RWPE2 (cell line): ENCODE measurements at regions not wholly inside any gene's neighbourhood (a gene's known extent, or its start where the extent isn't known, plus 50 kb on each side); places are given as distances from the start of the nearest gene placed in this dataset.

Experiments
- ATAC-seq: fragments of 200-7000 bp; cut with Tn5 transposase; 3 replicates; pipeline ENCODE4 v1.9.1; 2021; ENCODE audit warnings: low read depth
- DNase-seq: peaks from one replicate; pipeline ENCODE4 v3.0.0-alpha.2; 2020; ENCODE audit warnings: low spot score
- H3K27ac ChIP-seq: fragments of 450-650 bp; 2 replicates; pipeline ENCODE4 v1.5.1; 2017; ENCODE audit warnings: mild to moderate bottlenecking; ENCODE audit not compliant: poor library complexity, severe bottlenecking
- H3K27me3 ChIP-seq: fragments of 250-450 bp; sonication (Bioruptor Pico); 2 replicates; pipeline ENCODE4 v1.5.1; 2021; ENCODE audit warnings: mild to moderate bottlenecking, moderate library complexity; ENCODE audit not compliant: insufficient read depth, poor library complexity, severe bottlenecking
- H3K36me3 ChIP-seq: fragments of 250-450 bp; sonication (Bioruptor Pico); 2 replicates; pipeline ENCODE4 v1.5.1; 2020; ENCODE audit warnings: low read depth, mild to moderate bottlenecking, moderate library complexity
- H3K4me1 ChIP-seq: fragments of 250-450 bp; sonication (Bioruptor Pico); 2 replicates; pipeline ENCODE4 v1.5.1; 2021; ENCODE audit warnings: mild to moderate bottlenecking, moderate library complexity; ENCODE audit not compliant: insufficient read depth, poor library complexity, severe bottlenecking
- H3K4me3 ChIP-seq: fragments of 250-450 bp; sonication (Bioruptor Pico); 2 replicates; pipeline ENCODE4 v1.5.1; 2021; ENCODE audit warnings: mild to moderate bottlenecking, moderate library complexity; ENCODE audit not compliant: severe bottlenecking
- H3K9me3 ChIP-seq: fragments of 250-450 bp; sonication (Bioruptor Pico); 2 replicates; pipeline ENCODE4 v1.5.1; 2021; ENCODE audit warnings: mild to moderate bottlenecking, moderate library complexity; ENCODE audit not compliant: severe bottlenecking
- TF ChIP-seq, protein P1 (sequence below): fragments of 450-650 bp; IDR thresholded peaks from one replicate; pipeline ENCODE4 v1.5.1; 2017; ENCODE audit warnings: mild to moderate bottlenecking, moderate library complexity; ENCODE audit not compliant: poor library complexity, severe bottlenecking

GRCh38 chr10:44742248-44742647, 168.9 kb upstream of the TMEM72 start:
- H3K9me3 ChIP-seq, result no peaks in the 10 kb centered on the region
- TF ChIP-seq, protein P1, sequence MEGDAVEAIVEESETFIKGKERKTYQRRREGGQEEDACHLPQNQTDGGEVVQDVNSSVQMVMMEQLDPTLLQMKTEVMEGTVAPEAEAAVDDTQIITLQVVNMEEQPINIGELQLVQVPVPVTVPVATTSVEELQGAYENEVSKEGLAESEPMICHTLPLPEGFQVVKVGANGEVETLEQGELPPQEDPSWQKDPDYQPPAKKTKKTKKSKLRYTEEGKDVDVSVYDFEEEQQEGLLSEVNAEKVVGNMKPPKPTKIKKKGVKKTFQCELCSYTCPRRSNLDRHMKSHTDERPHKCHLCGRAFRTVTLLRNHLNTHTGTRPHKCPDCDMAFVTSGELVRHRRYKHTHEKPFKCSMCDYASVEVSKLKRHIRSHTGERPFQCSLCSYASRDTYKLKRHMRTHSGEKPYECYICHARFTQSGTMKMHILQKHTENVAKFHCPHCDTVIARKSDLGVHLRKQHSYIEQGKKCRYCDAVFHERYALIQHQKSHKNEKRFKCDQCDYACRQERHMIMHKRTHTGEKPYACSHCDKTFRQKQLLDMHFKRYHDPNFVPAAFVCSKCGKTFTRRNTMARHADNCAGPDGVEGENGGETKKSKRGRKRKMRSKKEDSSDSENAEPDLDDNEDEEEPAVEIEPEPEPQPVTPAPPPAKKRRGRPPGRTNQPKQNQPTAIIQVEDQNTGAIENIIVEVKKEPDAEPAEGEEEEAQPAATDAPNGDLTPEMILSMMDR, result no peak
- ATAC-seq (no peak), DNase-seq (no peak)
- H3K27me3 ChIP-seq, result no peaks in the 10 kb centered on the region
- no peaks in the 10 kb centered on the region for H3K36me3 ChIP-seq
- H3K4me1 ChIP-seq, result no peaks in the 10 kb centered on the region
- H3K27ac ChIP-seq, result no peak overlapping the region
- H3K4me3 ChIP-seq, result no peak overlapping the region

- Histone ChIP-seq H3K4me1 (no peaks in the 10 kb centered on the region), H3K27me3 (no peaks in the 10 kb centered on the region), H3K27ac (no peak overlapping the region), H3K4me3 (no peak overlapping the region), H3K9me3 (no peaks in the 10 kb centered on the region), H3K36me3 (no peaks in the 10 kb centered on the region)
- ATAC-seq, result no peak
- TF ChIP-seq, protein P1, result no peak
- DNase-seq, result no peak
Measured at GRCh38 chr10:44743535-44743934, 167.6 kb upstream of the TMEM72 start.

GRCh38 chr10:44745920-44746319, 165.2 kb upstream of the TMEM72 start:
- ATAC-seq, result no peak
- no peaks in the 10 kb centered on the region for H3K27me3 ChIP-seq
- no peak overlapping the region for H3K4me3 ChIP-seq

GRCh38 chr10:44747593-44748172, 163.5 kb upstream of the TMEM72 start:
- TF ChIP-seq, protein P1, result no peak
- ATAC-seq (no peak), DNase-seq (no peak)
- Histone ChIP-seq H3K4me1 (peaks cover 5% of the 10 kb centered on the region), H3K27ac (no peak overlapping the region), H3K36me3 (no peaks in the 10 kb centered on the region), H3K9me3 (no peaks in the 10 kb centered on the region), H3K4me3 (no peak overlapping the region), H3K27me3 (no peaks in the 10 kb centered on the region)

More at GRCh38 chr10:44745920-44746319, 165.2 kb upstream of the TMEM72 start:
- Histone ChIP-seq H3K36me3 (no peaks in the 10 kb centered on the region), H3K9me3 (no peaks in the 10 kb centered on the region), H3K27ac (no peak overlapping the region), H3K4me1 (no peaks in the 10 kb centered on the region)
- TF ChIP-seq, protein P1, result no peak
- DNase-seq, result no peak

DNA sequence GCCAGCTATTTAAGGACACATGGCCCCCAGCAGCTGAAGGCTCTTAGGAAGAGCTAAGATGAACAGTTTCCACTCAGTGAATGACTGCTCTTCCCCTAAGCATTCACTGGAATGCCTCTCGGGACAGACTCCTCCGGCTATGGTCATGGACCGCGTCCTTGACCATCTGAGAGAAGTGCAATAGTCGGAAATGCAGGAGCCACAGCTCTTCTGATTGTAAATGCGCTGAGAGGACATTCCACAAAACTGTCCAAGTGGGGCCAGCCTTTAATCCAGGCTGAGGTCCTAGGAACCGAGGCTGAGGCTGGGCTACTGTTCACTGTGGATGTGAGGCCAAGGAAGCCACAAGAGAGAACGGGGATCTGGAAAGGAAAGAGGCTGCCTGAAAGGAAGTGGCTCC, 162.0 kb upstream of the TMEM72 start:
- Histone ChIP-seq H3K9me3 (no peaks in the 10 kb centered on the region), H3K36me3 (no peaks in the 10 kb centered on the region), H3K4me1 (peaks cover 13% of the 10 kb centered on the region), H3K27ac (no peak overlapping the region), H3K4me3 (no peak overlapping the region), H3K27me3 (no peaks in the 10 kb centered on the region)
- TF ChIP-seq, protein P1, result no peak
- DNase-seq, result no peak
- no peak for ATAC-seq
